ENCODE measurements at regions not wholly inside any gene's neighbourhood (a gene's known extent, or its start where the extent isn't known, plus 50 kb on each side); places are given as distances from the start of the nearest gene placed in this dataset.

- DNase-seq (ENCODE audit: low read depth in 2 of 2), result no peak
These were observed 563.3 kb upstream of the SORCS1 start for GRCh38 chr10:107727767-107728317.

- DNase-seq (ENCODE audit: low read depth in 2 of 2), result no peak
These were observed 554.4 kb upstream of the SORCS1 start for GRCh38 chr10:107718864-107719263.

DNA sequence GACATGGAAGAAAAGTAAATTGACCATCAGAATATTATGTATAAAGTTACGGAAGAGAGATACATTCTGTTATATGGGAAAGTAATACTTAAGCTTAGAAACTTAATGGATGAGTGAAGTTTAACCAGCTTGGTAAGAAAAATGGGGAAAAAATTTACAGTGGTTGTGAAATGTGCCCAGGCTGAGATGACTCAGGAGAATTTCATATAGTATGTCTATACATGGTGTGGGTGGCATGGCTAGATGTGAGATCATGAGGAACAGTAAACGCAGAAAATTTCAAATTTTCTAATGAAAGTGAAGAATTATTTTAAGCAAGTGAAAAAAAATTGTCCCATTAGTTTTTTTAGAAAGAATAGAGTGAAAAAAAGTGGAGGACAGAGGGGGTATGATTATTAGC lies 552.5 kb upstream of the SORCS1 start:
- no peak for DNase-seq (ENCODE audit: low read depth in 2 of 2)

DNA sequence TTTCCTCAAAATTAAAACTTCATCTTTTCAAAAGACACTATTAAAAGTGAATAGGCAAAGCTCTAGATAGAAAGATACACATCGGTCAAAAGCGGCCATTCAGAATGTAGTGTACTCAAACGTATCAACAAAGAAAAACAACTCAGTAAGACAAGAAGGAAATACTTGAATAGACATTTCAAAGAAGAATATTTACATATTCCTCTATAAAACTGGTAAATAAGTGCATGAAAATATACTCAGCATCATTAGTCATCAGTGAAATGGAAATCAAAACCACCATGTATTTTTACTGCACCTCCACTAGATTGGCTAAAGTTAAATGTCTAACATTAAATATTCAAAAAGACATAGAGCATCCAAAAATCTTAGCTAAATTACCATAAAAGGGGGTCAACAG lies 551.1 kb upstream of the SORCS1 start:
- no peak for DNase-seq (ENCODE audit: low read depth in 2 of 2)

- DNase-seq (ENCODE audit: low read depth in 2 of 2), result no peak
These were observed 544.5 kb upstream of the SORCS1 start for GRCh38 chr10:107708981-107709380.

- DNase-seq (ENCODE audit: low read depth in 2 of 2), result no peak
These were observed 541.7 kb upstream of the SORCS1 start for GRCh38 chr10:107706096-107706725.

GRCh38 chr10:107701943-107702342 lies 537.4 kb upstream of the SORCS1 start:
- DNase-seq (ENCODE audit: low read depth in 2 of 2), result no peak

- no peak for DNase-seq (ENCODE audit: low read depth in 2 of 2)
These were observed 527.6 kb upstream of the SORCS1 start for GRCh38 chr10:107692072-107692471.

GRCh38 chr10:107689323-107689722 lies 524.8 kb upstream of the SORCS1 start:
- DNase-seq (ENCODE audit: low read depth in 2 of 2), result no peak

GRCh38 chr10:107687701-107688100 lies 523.2 kb upstream of the SORCS1 start:
- no peak for DNase-seq (ENCODE audit: low read depth in 2 of 2)

- DNase-seq (ENCODE audit: low read depth in 2 of 2), result no peak
These were observed 521.6 kb upstream of the SORCS1 start for GRCh38 chr10:107686095-107686494.

GRCh38 chr10:107671960-107672359 lies 507.5 kb upstream of the SORCS1 start:
- DNase-seq (ENCODE audit: low read depth in 2 of 2), result no peak

- no peak for DNase-seq (ENCODE audit: low read depth in 2 of 2)
These were observed 501.7 kb upstream of the SORCS1 start for GRCh38 chr10:107666214-107666613.

- DNase-seq (ENCODE audit: low read depth in 2 of 2), result no peak
These were observed 501.0 kb upstream of the SORCS1 start for GRCh38 chr10:107665459-107665858.

GRCh38 chr10:107657851-107658250 lies 493.3 kb upstream of the SORCS1 start:
- DNase-seq (ENCODE audit: low read depth in 2 of 2), result no peak

GRCh38 chr10:107656932-107657331 lies 492.4 kb upstream of the SORCS1 start:
- no peak for DNase-seq (ENCODE audit: low read depth in 2 of 2)

GRCh38 chr10:107653832-107654287 lies 489.4 kb upstream of the SORCS1 start:
- no peak for DNase-seq (ENCODE audit: low read depth in 2 of 2)

GRCh38 chr10:107650939-107651338 lies 486.4 kb upstream of the SORCS1 start:
- no peak for DNase-seq (ENCODE audit: low read depth in 2 of 2)

GRCh38 chr10:107649249-107649648 lies 484.7 kb upstream of the SORCS1 start:
- no peak for DNase-seq (ENCODE audit: low read depth in 2 of 2)

GRCh38 chr10:107647462-107647861 lies 483.0 kb upstream of the SORCS1 start:
- DNase-seq (ENCODE audit: low read depth in 2 of 2), result no peak

GRCh38 chr10:107631876-107632275 lies 467.4 kb upstream of the SORCS1 start:
- no peak for DNase-seq (ENCODE audit: low read depth in 2 of 2)

DNA sequence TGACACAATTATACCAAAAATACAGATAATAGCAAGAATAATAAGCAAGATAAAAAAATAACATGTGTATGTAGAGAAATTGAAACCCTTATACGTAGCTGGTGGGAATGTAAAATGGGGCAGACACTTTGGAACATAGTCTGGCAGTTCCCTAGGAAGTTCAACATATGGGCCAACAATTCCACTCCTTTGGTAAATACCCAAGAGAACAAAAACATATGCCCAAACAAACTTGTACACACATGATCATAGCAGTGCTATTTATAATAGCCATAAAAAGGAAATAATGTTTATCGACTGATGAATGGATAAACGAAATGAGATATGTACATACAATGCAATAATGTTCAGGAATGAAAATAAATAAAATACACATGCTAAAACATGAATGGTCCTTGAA lies 462.4 kb upstream of the SORCS1 start:
- DNase-seq (ENCODE audit: low read depth in 2 of 2), result no peak

DNA sequence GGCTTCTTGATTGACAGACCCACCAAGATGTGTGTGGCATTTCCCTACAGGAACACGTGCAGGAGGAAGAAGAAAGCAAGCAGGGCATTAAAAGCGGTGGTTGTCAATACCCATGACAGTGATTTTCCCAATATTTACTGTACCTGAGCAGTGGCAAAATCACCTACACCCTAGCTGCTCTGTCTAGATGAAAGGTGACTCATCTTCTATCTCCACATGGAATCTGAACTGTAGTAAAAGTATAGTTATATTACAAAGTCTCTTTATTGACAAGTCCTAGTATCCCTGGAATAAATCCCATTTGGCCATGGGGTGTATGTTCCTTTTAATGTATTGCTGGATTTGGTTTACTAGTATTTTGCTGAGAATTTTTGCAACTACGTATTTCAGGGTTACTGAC lies 458.8 kb upstream of the SORCS1 start:
- no peak for DNase-seq (ENCODE audit: low read depth in 2 of 2)

- no peak for DNase-seq (ENCODE audit: low read depth in 2 of 2)
These were observed 454.6 kb upstream of the SORCS1 start for GRCh38 chr10:107619139-107619538.
